ENCODE measurements at regions not wholly inside any gene's neighbourhood (a gene's known extent, or its start where the extent isn't known, plus 50 kb on each side); places are given as distances from the start of the nearest gene placed in this dataset.

DNA sequence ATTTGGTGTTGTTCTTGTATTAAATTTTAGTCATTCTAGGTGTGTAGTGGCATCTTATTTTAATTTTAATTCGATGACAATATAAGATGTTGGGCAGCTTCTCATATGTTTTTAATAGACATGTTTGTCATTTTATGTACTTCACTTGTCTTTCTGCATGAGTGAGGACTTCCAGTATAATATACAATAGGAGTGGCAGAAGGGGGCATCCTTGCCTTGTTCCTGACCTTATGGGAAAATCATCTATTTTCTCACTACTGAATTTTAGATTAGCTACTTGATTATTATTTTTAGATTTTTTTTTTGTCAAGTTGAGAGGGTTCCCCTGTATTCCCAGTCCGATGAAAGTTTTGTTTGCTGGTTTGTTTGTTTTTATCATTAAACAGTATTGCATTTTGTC is 495.2 kb upstream of the GRM3 start:
- Histone ChIP-seq H2AFZ (ENCODE audit: low read depth, low read length, poor library complexity, severe bottlenecking) (no peak overlapping the region), H3K4me1 (ENCODE audit: control insufficient read depth in 1 of 2, insufficient read depth in 2 of 2, low read length in 2 of 2) (0 out of 4 replicates have a peak, but pooled peaks cover 0 to 4% of the 10 kb centered on the region in 2 experiments), H3K9me2 (ENCODE audit: insufficient read depth) (no peaks in the 10 kb centered on the region), H3K4me2 (ENCODE audit: low read length) (no peak overlapping the region), H3K27me3 (ENCODE audit: insufficient read depth, low read length) (no peaks in the 10 kb centered on the region), H3K9ac (ENCODE audit: low read length) (no peak overlapping the region), H3K36me3 (ENCODE audit: control insufficient read depth in 1 of 2, insufficient read depth in 2 of 2, low read length in 2 of 2) (no peaks in the 10 kb centered on the region), H3K79me2 (ENCODE audit: insufficient read depth, low read length) (no peaks in the 10 kb centered on the region), H4K20me1 (ENCODE audit: insufficient read depth) (no peaks in the 10 kb centered on the region), H3K9me3 (ENCODE audit: control insufficient read depth in 1 of 2, insufficient read depth in 1 of 2, low read depth in 1 of 2, low read length in 2 of 2) (no peaks in the 10 kb centered on the region), H3K27ac (ENCODE audit: low read depth, low read length) (no peak overlapping the region), H3K4me3 (replicated peaks in 1 of 2; ENCODE audit: low read depth in 1 of 2, low read length in 2 of 2) (no peak overlapping the region)
- ATAC-seq: no peak
- POLR2A ChIA-PET: no interaction called here
- BruUV-seq (replicated peaks): no TSS peak
- intact Hi-C loops (cut with micrococcal nuclease): no loop called here
- RAD21 ChIA-PET (ENCODE audit: low non-redundant PET in 1 of 2, low total read pairs in 2 of 2, uncharacterized antibody in 2 of 2, unreplicated experiment in 2 of 2): no interaction called here
- peak; percentile 16 for TF ChIP-seq RAD21 (IDR thresholded peaks at IDR 0.05; ENCODE audit: low read depth)
- TF ChIP-seq, protein P1, sequence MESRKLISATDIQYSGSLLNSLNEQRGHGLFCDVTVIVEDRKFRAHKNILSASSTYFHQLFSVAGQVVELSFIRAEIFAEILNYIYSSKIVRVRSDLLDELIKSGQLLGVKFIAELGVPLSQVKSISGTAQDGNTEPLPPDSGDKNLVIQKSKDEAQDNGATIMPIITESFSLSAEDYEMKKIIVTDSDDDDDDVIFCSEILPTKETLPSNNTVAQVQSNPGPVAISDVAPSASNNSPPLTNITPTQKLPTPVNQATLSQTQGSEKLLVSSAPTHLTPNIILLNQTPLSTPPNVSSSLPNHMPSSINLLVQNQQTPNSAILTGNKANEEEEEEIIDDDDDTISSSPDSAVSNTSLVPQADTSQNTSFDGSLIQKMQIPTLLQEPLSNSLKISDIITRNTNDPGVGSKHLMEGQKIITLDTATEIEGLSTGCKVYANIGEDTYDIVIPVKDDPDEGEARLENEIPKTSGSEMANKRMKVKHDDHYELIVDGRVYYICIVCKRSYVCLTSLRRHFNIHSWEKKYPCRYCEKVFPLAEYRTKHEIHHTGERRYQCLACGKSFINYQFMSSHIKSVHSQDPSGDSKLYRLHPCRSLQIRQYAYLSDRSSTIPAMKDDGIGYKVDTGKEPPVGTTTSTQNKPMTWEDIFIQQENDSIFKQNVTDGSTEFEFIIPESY (IDR thresholded peaks at IDR 0.05; ENCODE audit: extremely low read depth, insufficient replicate concordance, low read length): no peak
- no peak for DNase-seq (ENCODE audit: low read depth, low spot score)
- CTCF ChIA-PET: interaction anchor here (1.8 kb wide), 1 partner anchor 321 kb away, joined by 8 read pairs; no protein-coding TSS in a partner anchor

DNA sequence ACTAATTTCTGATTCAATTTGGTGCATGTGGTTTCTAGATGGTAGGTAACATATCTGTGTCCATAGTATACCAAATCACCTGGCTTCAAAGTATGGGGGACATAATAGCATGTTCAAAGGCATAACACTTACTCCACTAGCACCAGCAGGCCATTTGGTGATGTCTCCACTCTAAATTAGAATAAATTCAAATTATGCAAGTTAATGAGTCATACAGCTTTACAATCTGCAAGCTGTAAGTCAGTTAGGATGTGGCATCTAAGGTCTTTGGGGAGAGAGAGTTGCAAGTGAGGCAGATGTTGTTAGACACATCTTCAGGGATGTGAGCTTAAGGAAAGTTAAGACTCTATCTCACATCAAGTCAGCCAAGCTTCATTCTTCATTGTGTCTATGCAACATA is 506.4 kb upstream of the GRM3 start:
- RAD21 ChIA-PET (ENCODE audit: low non-redundant PET in 1 of 2, low total read pairs in 2 of 2, uncharacterized antibody in 2 of 2, unreplicated experiment in 2 of 2): no interaction called here
- Histone ChIP-seq H3K27me3 (ENCODE audit: insufficient read depth, low read length) (no peaks in the 10 kb centered on the region), H3K9me2 (ENCODE audit: insufficient read depth) (no peaks in the 10 kb centered on the region), H3K4me2 (ENCODE audit: low read length) (no peak overlapping the region), H3K9me3 (ENCODE audit: control insufficient read depth in 1 of 2, insufficient read depth in 1 of 2, low read depth in 1 of 2, low read length in 2 of 2) (no peaks in the 10 kb centered on the region), H3K79me2 (ENCODE audit: insufficient read depth, low read length) (no peaks in the 10 kb centered on the region), H3K27ac (ENCODE audit: low read depth, low read length) (no peak overlapping the region), H3K9ac (ENCODE audit: low read length) (no peak overlapping the region), H2AFZ (ENCODE audit: low read depth, low read length, poor library complexity, severe bottlenecking) (no peak overlapping the region), H3K4me1 (ENCODE audit: control insufficient read depth in 1 of 2, insufficient read depth in 2 of 2, low read length in 2 of 2) (no peaks in the 10 kb centered on the region), H3K4me3 (replicated peaks in 1 of 2; ENCODE audit: low read depth in 1 of 2, low read length in 2 of 2) (no peak overlapping the region), H3K36me3 (ENCODE audit: control insufficient read depth in 1 of 2, insufficient read depth in 2 of 2, low read length in 2 of 2) (no peaks in the 10 kb centered on the region), H4K20me1 (ENCODE audit: insufficient read depth) (no peaks in the 10 kb centered on the region)
- POLR2A ChIA-PET: no interaction called here
- CTCF ChIA-PET: no interaction called here
- TF ChIP-seq RAD21 (IDR thresholded peaks at IDR 0.05; ENCODE audit: low read depth) (no peak), CEBPB (IDR thresholded peaks at IDR 0.05; ENCODE audit: low read depth) (no peak), EZH2 (IDR thresholded peaks at IDR 0.05) (no peak), FOSL1 (IDR thresholded peaks at IDR 0.05; ENCODE audit: low read depth) (no peak), EZH2phosphoT487 (IDR thresholded peaks at IDR 0.05; ENCODE audit: borderline replicate concordance) (no peak), ZNF274 (IDR thresholded peaks at IDR 0.05; ENCODE audit: low read depth, low read length) (no peak), SP1 (IDR thresholded peaks at IDR 0.05; ENCODE audit: low read depth) (no peak)
- TF ChIP-seq, protein P2, sequence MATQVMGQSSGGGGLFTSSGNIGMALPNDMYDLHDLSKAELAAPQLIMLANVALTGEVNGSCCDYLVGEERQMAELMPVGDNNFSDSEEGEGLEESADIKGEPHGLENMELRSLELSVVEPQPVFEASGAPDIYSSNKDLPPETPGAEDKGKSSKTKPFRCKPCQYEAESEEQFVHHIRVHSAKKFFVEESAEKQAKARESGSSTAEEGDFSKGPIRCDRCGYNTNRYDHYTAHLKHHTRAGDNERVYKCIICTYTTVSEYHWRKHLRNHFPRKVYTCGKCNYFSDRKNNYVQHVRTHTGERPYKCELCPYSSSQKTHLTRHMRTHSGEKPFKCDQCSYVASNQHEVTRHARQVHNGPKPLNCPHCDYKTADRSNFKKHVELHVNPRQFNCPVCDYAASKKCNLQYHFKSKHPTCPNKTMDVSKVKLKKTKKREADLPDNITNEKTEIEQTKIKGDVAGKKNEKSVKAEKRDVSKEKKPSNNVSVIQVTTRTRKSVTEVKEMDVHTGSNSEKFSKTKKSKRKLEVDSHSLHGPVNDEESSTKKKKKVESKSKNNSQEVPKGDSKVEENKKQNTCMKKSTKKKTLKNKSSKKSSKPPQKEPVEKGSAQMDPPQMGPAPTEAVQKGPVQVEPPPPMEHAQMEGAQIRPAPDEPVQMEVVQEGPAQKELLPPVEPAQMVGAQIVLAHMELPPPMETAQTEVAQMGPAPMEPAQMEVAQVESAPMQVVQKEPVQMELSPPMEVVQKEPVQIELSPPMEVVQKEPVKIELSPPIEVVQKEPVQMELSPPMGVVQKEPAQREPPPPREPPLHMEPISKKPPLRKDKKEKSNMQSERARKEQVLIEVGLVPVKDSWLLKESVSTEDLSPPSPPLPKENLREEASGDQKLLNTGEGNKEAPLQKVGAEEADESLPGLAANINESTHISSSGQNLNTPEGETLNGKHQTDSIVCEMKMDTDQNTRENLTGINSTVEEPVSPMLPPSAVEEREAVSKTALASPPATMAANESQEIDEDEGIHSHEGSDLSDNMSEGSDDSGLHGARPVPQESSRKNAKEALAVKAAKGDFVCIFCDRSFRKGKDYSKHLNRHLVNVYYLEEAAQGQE (IDR thresholded peaks at IDR 0.05; ENCODE audit: low read depth): no peak
- TF ChIP-seq, protein P3, sequence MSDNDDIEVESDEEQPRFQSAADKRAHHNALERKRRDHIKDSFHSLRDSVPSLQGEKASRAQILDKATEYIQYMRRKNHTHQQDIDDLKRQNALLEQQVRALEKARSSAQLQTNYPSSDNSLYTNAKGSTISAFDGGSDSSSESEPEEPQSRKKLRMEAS (IDR thresholded peaks at IDR 0.05): no peak
- ATAC-seq (no peak), DNase-seq (ENCODE audit: low read depth, low spot score) (no peak)
- intact Hi-C loops (cut with micrococcal nuclease): no loop called here
- BruUV-seq (replicated peaks): no TSS peak
